22Rv1 (cell line): ENCODE measurements at regions not wholly inside any gene's neighbourhood (a gene's known extent, or its start where the extent isn't known, plus 50 kb on each side); places are given as distances from the start of the nearest gene placed in this dataset.

Experiments used
- ZFX ChIP-seq: fragments of 450-650 bp; IDR thresholded peaks from 2 replicates; pipeline ENCODE4 v1.6.1; 2017; ENCODE audit warnings: antibody characterized with exemption, borderline replicate concordance
- TF ChIP-seq, protein P1 (sequence below): fragments of 450-650 bp; IDR thresholded peaks from 2 replicates; pipeline ENCODE4 v1.5.1; 2017; ENCODE audit warnings: mild to moderate bottlenecking

GRCh38 chr14:34213332-34213731, 248.7 kb downstream of the SPTSSA start:
- TF ChIP-seq, protein P1, sequence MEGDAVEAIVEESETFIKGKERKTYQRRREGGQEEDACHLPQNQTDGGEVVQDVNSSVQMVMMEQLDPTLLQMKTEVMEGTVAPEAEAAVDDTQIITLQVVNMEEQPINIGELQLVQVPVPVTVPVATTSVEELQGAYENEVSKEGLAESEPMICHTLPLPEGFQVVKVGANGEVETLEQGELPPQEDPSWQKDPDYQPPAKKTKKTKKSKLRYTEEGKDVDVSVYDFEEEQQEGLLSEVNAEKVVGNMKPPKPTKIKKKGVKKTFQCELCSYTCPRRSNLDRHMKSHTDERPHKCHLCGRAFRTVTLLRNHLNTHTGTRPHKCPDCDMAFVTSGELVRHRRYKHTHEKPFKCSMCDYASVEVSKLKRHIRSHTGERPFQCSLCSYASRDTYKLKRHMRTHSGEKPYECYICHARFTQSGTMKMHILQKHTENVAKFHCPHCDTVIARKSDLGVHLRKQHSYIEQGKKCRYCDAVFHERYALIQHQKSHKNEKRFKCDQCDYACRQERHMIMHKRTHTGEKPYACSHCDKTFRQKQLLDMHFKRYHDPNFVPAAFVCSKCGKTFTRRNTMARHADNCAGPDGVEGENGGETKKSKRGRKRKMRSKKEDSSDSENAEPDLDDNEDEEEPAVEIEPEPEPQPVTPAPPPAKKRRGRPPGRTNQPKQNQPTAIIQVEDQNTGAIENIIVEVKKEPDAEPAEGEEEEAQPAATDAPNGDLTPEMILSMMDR = no peak
- TF ChIP-seq ZFX = no peak
